HUES6 (cell line): ENCODE measurements at regions not wholly inside any gene's neighbourhood (a gene's known extent, or its start where the extent isn't known, plus 50 kb on each side); places are given as distances from the start of the nearest gene placed in this dataset.
"Not testable (repeated sequence)": the region's sequence is repeated elsewhere in the genome, so short reads cannot be mapped to it uniquely, and the experiment has no call there.

Experiments
- H3K27ac ChIP-seq: 2 replicates; pipeline ENCODE4 v1.7.0; 2013; ENCODE audit warnings: low read depth, mild to moderate bottlenecking, low read length, inconsistent platforms
- H3K27me3 ChIP-seq: 2 replicates; pipeline ENCODE4 v1.6.1; 2013; ENCODE audit warnings: low read length; ENCODE audit not compliant: control insufficient read depth, insufficient read depth
- H3K36me3 ChIP-seq: 2 replicates; pipeline ENCODE4 v1.6.1; 2013; ENCODE audit warnings: low read length; ENCODE audit not compliant: control insufficient read depth, insufficient read depth
- H3K4me1 ChIP-seq: 2 replicates; pipeline ENCODE4 v1.6.1; 2013; ENCODE audit warnings: low read length; ENCODE audit not compliant: control insufficient read depth, insufficient read depth
- H3K4me3 ChIP-seq: 2 replicates; pipeline ENCODE4 v1.5.1; 2013; ENCODE audit warnings: low read depth, low read length
- H3K9ac ChIP-seq: one replicate; pipeline ENCODE4 v1.6.1; 2013; ENCODE audit warnings: mild to moderate bottlenecking, low read length
- H3K9me3 ChIP-seq: 2 replicates; pipeline ENCODE4 v1.6.1; 2013; ENCODE audit warnings: low read depth, low read length; ENCODE audit not compliant: control insufficient read depth, insufficient read depth

DNA sequence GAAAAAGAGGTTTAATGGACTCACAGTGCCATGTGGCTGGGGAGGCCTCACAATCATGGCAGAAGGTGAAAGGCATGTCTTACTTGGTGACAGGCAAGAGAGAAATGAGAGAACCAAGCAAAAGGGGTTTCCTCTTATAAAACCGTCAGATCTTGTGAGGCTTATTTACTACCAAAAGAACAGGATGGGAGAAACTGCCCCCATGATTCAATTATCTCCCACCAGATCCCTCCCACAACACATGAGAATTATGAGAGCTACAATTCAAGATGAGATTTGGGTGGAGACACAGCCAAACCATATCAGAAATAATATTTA is 340.8 kb upstream of the TBC1D5 start:
- not testable (repeated sequence) for H3K27me3 ChIP-seq, H3K9ac ChIP-seq, H3K36me3 ChIP-seq, H3K4me3 ChIP-seq, H3K4me1 ChIP-seq, H3K27ac ChIP-seq, H3K9me3 ChIP-seq

- Histone ChIP-seq H3K9me3 (no peaks in the 10 kb centered on the region), H3K4me3 (no peak overlapping the region), H3K9ac (no peak overlapping the region), H3K36me3 (no peaks in the 10 kb centered on the region), H3K27ac (no peak overlapping the region), H3K27me3 (no peaks in the 10 kb centered on the region), H3K4me1 (peaks cover 9% of the 10 kb centered on the region)
These were observed 340.3 kb upstream of the TBC1D5 start for GRCh38 chr3:18082551-18083272.

- Histone ChIP-seq H3K27ac (no peak overlapping the region), H3K4me3 (no peak overlapping the region), H3K36me3 (no peaks in the 10 kb centered on the region), H3K9ac (no peak overlapping the region), H3K27me3 (no peaks in the 10 kb centered on the region), H3K4me1 (0 out of 2 replicates have a peak, but pooled peaks cover 3% of the 10 kb centered on the region), H3K9me3 (no peaks in the 10 kb centered on the region)
These were observed 337.8 kb upstream of the TBC1D5 start for GRCh38 chr3:18080198-18080689.

GRCh38 chr3:18079739-18080138 is 337.3 kb upstream of the TBC1D5 start:
- no peak overlapping the region for H3K27ac ChIP-seq
- H3K9me3 ChIP-seq = no peaks in the 10 kb centered on the region
- H3K9ac ChIP-seq = no peak overlapping the region
- no peaks in the 10 kb centered on the region for H3K27me3 ChIP-seq
- no peak overlapping the region for H3K4me3 ChIP-seq
- H3K4me1 ChIP-seq = 0 out of 2 replicates have a peak, but pooled peaks cover 3% of the 10 kb centered on the region
- H3K36me3 ChIP-seq = no peaks in the 10 kb centered on the region

- no peak overlapping the region for H3K27ac ChIP-seq
These were observed 336.6 kb upstream of the TBC1D5 start for GRCh38 chr3:18079062-18079461.

DNA sequence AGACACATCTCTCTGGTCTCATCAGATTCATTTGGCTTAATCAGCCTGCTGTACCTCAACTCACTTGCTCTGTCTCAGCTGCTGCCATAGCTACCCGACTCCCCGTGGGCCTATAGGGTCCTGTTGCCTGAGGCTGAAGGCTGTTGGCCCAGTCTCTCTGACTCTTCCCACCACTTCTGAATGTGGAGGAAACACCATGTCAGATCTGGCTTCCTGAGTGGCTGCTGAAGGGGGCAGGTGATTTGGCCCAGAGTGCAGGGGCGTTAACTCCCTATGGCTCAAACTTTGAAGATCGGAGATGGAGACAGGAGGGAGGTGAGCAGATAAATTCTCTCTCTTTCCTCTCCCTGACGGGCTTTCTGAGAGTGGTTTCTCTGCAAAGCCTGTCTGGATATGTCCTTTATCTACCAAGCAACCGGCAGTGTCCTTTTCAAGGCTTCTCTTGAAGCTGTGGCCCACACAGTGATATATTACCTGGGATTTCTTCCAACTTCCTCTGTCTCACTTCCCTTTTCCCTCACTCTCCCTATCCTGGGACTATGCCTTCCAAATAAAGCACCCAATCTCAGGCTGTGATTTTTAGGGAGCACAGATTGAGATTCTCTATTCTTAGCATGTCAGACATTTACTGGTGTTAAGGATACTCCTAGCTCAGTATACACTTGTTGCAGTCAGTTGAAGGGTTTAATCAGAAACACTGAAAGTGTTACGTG is 334.9 kb upstream of the TBC1D5 start:
- Histone ChIP-seq H3K27me3 (no peaks in the 10 kb centered on the region), H3K9ac (no peak overlapping the region), H3K4me3 (no peak overlapping the region), H3K4me1 (0 out of 2 replicates have a peak, but pooled peaks cover 3% of the 10 kb centered on the region), H3K36me3 (no peaks in the 10 kb centered on the region), H3K9me3 (no peaks in the 10 kb centered on the region), H3K27ac (no peak overlapping the region)

More at GRCh38 chr3:18079062-18079461, 336.6 kb upstream of the TBC1D5 start:
- Histone ChIP-seq H3K9me3 (no peaks in the 10 kb centered on the region), H3K27me3 (no peaks in the 10 kb centered on the region), H3K36me3 (no peaks in the 10 kb centered on the region), H3K9ac (no peak overlapping the region), H3K4me1 (0 out of 2 replicates have a peak, but pooled peaks cover 3% of the 10 kb centered on the region), H3K4me3 (no peak overlapping the region)

GRCh38 chr3:18076301-18076700 is 333.9 kb upstream of the TBC1D5 start:
- no peaks in the 10 kb centered on the region for H3K36me3 ChIP-seq
- H3K4me1 ChIP-seq = 0 out of 2 replicates have a peak, but pooled peaks cover 3% of the 10 kb centered on the region
- H3K27ac ChIP-seq = no peak overlapping the region
- H3K9me3 ChIP-seq = no peaks in the 10 kb centered on the region
- no peak overlapping the region for H3K4me3 ChIP-seq
- H3K9ac ChIP-seq = no peak overlapping the region
- no peaks in the 10 kb centered on the region for H3K27me3 ChIP-seq

GRCh38 chr3:18075799-18076198 is 333.4 kb upstream of the TBC1D5 start:
- H3K27ac ChIP-seq = no peak overlapping the region
- H3K9ac ChIP-seq = no peak overlapping the region
- H3K27me3 ChIP-seq = no peaks in the 10 kb centered on the region
- H3K36me3 ChIP-seq = no peaks in the 10 kb centered on the region
- 0 out of 2 replicates have a peak, but pooled peaks cover 3% of the 10 kb centered on the region for H3K4me1 ChIP-seq
- no peak overlapping the region for H3K4me3 ChIP-seq
- H3K9me3 ChIP-seq = no peaks in the 10 kb centered on the region

DNA sequence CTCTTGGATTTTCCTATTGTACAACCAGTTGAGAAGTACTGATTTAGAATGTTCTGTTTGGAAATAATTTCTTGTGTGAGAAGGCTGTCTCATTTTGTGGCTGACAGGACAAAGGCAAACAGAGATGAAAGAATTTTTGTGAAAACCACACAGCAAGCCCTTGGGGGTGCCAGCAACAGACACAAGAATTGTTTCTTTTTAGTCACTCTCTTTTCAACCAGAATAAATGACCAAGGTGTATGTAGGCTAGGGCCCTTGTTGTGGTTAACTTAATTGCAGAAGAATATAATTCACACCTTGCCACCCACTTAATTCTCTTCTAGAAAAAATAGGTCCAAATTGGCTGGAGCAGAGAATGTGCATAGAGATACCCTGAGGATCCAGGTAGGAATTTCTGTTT is 329.4 kb upstream of the TBC1D5 start:
- no peak overlapping the region for H3K4me3 ChIP-seq

GRCh38 chr3:18070944-18071343 is 328.5 kb upstream of the TBC1D5 start:
- H3K27me3 ChIP-seq = no peaks in the 10 kb centered on the region
- H3K4me1 ChIP-seq = no peaks in the 10 kb centered on the region
- H3K36me3 ChIP-seq = no peaks in the 10 kb centered on the region
- no peak overlapping the region for H3K4me3 ChIP-seq
- no peak overlapping the region for H3K27ac ChIP-seq
- H3K9ac ChIP-seq = no peak overlapping the region
- no peaks in the 10 kb centered on the region for H3K9me3 ChIP-seq

More for the DNA sequence above, 329.4 kb upstream of the TBC1D5 start:
- H3K27me3 ChIP-seq = no peaks in the 10 kb centered on the region
- no peaks in the 10 kb centered on the region for H3K4me1 ChIP-seq
- no peak overlapping the region for H3K27ac ChIP-seq
- H3K9me3 ChIP-seq = no peaks in the 10 kb centered on the region
- H3K9ac ChIP-seq = no peak overlapping the region
- no peaks in the 10 kb centered on the region for H3K36me3 ChIP-seq

- no peaks in the 10 kb centered on the region for H3K27me3 ChIP-seq
- H3K4me3 ChIP-seq = no peak overlapping the region
- H3K36me3 ChIP-seq = no peaks in the 10 kb centered on the region
- H3K9me3 ChIP-seq = no peaks in the 10 kb centered on the region
- H3K27ac ChIP-seq = no peak overlapping the region
- H3K9ac ChIP-seq = no peak overlapping the region
- H3K4me1 ChIP-seq = no peaks in the 10 kb centered on the region
These were observed 327.8 kb upstream of the TBC1D5 start for GRCh38 chr3:18070231-18070630.
